GM23338 (cell line): ENCODE measurements at regions not wholly inside any gene's neighbourhood (a gene's known extent, or its start where the extent isn't known, plus 50 kb on each side); places are given as distances from the start of the nearest gene placed in this dataset.

Experiments
- ATAC-seq: fragments of 200-7000 bp; cut with Tn5 transposase; 3 replicates; pipeline ENCODE4 v1.9.1; 2020
- DNase-seq: peaks from one replicate; pipeline ENCODE4 v3.0.0-alpha.2; 2015; ENCODE audit warnings: low spot score
- H2AFZ ChIP-seq: fragments of 200-600 bp; sonication (generic); 2 replicates; pipeline ENCODE4 v1.8.0; 2016; ENCODE audit warnings: antibody characterized with exemption, mild to moderate bottlenecking, moderate library complexity
- H3F3A ChIP-seq: fragments of 200-600 bp; sonication (generic); replicated peaks from 2 replicates; pipeline ENCODE4 v1.8.0; 2017; ENCODE audit warnings: antibody characterized with exemption, mixed run types, low read depth
- H3K27ac ChIP-seq: fragments of 200-600 bp; sonication (generic); 2 replicates; pipeline ENCODE4 v1.6.1; 2016; ENCODE audit warnings: low read depth
- H3K27me3 ChIP-seq: fragments of 200-600 bp; sonication (generic); 2 replicates; pipeline ENCODE4 v1.8.0; 2016; ENCODE audit warnings: mild to moderate bottlenecking, mixed run types, moderate library complexity; ENCODE audit not compliant: insufficient read depth
- H3K36me3 ChIP-seq: fragments of 200-600 bp; sonication (generic); 2 replicates; pipeline ENCODE4 v1.8.0; 2016; ENCODE audit warnings: mild to moderate bottlenecking; ENCODE audit not compliant: insufficient read depth
- H3K4me1 ChIP-seq: fragments of 200-600 bp; sonication (generic); 2 replicates; pipeline ENCODE4 v1.8.0; 2016; ENCODE audit warnings: mild to moderate bottlenecking, moderate library complexity; ENCODE audit not compliant: insufficient read depth
- H3K4me2 ChIP-seq: fragments of 200-600 bp; sonication (generic); 2 replicates; pipeline ENCODE4 v1.7.1; 2017; ENCODE audit warnings: mixed run types
- H3K4me3 ChIP-seq: fragments of 200-600 bp; sonication (generic); 2 replicates; pipeline ENCODE4 v1.6.1; 2016; ENCODE audit warnings: mixed run types
- H3K79me2 ChIP-seq: fragments of 200-600 bp; sonication (generic); replicated peaks from 2 replicates; pipeline ENCODE4 v1.8.0; 2017; ENCODE audit warnings: mild to moderate bottlenecking; ENCODE audit not compliant: insufficient read depth
- H3K9me2 ChIP-seq: fragments of 200-600 bp; sonication (generic); 2 replicates; pipeline ENCODE4 v1.8.0; 2017; ENCODE audit not compliant: insufficient read depth
- H4K20me1 ChIP-seq: fragments of 200-600 bp; sonication (generic); replicated peaks from 2 replicates; pipeline ENCODE4 v1.8.0; 2017; ENCODE audit warnings: mild to moderate bottlenecking; ENCODE audit not compliant: insufficient read depth
- H3K27ac Mint-ChIP-seq: 2 replicates; pipeline ENCODE4 v1.8.0; 2020; ENCODE audit warnings: inconsistent platforms, mild to moderate bottlenecking, moderate library complexity, mixed read lengths
- H3K27me3 Mint-ChIP-seq: 3 replicates; pipeline ENCODE4 v1.8.0; 2022; ENCODE audit warnings: low read depth, mild to moderate bottlenecking, moderate library complexity, mixed read lengths, inconsistent platforms; ENCODE audit not compliant: insufficient read depth, poor library complexity
- H3K36me3 Mint-ChIP-seq: 3 replicates; pipeline ENCODE4 v1.8.0; 2021; ENCODE audit warnings: low read depth, mild to moderate bottlenecking, inconsistent platforms, moderate library complexity, mixed read lengths
- H3K4me1 Mint-ChIP-seq: 3 replicates; pipeline ENCODE4 v1.8.0; 2020; ENCODE audit warnings: mild to moderate bottlenecking, inconsistent platforms, mixed read lengths
- H3K4me3 Mint-ChIP-seq: 3 replicates; pipeline ENCODE4 v1.8.0; 2021; ENCODE audit warnings: moderate library complexity, mild to moderate bottlenecking, inconsistent platforms, mixed read lengths
- H3K9me3 Mint-ChIP-seq: 3 replicates; pipeline ENCODE4 v1.8.0; 2020; ENCODE audit warnings: moderate library complexity, mild to moderate bottlenecking, inconsistent platforms, mixed read lengths
- CREB1 ChIP-seq: fragments of 250-450 bp; sonication (Bioruptor Pico); IDR thresholded peaks from 2 replicates; pipeline ENCODE4 v1.5.0; 2020; ENCODE audit warnings: low read depth, mild to moderate bottlenecking, moderate library complexity
- ETS1 ChIP-seq: IDR thresholded peaks from 2 replicates; pipeline ENCODE4 v1.6.1; 2016; ENCODE audit warnings: antibody characterized with exemption
- EZH2 ChIP-seq: fragments of 200-600 bp; sonication (generic); IDR thresholded peaks from one replicate; pipeline ENCODE4 v1.8.0; 2017; ENCODE audit warnings: antibody characterized with exemption, mild to moderate bottlenecking, low read depth; ENCODE audit not compliant: unreplicated experiment
- EZH2phosphoT487 ChIP-seq: fragments of 200-600 bp; sonication (generic); IDR thresholded peaks from one replicate; pipeline ENCODE4 v1.8.1; 2018; ENCODE audit warnings: antibody characterized with exemption; ENCODE audit not compliant: unreplicated experiment
- JUNB ChIP-seq: IDR thresholded peaks from one replicate; pipeline ENCODE4 v1.6.1; 2016; ENCODE audit warnings: antibody characterized with exemption; ENCODE audit not compliant: unreplicated experiment
- NANOG ChIP-seq: IDR thresholded peaks from 2 replicates; pipeline ENCODE4 v1.6.1; 2016; ENCODE audit warnings: antibody characterized with exemption, borderline replicate concordance
- POLR2AphosphoS5 ChIP-seq: IDR thresholded peaks from 2 replicates; pipeline ENCODE4 v1.6.1; 2016; ENCODE audit warnings: antibody characterized with exemption, low read depth
- REST ChIP-seq: IDR thresholded peaks from one replicate; pipeline ENCODE4 v1.6.1; 2018; ENCODE audit warnings: antibody characterized with exemption; ENCODE audit not compliant: unreplicated experiment
- STAT1 ChIP-seq: IDR thresholded peaks from one replicate; pipeline ENCODE4 v1.6.1; 2016; ENCODE audit warnings: antibody characterized with exemption; ENCODE audit not compliant: unreplicated experiment
- ZNF114 ChIP-seq: fragments of 250-450 bp; sonication (Bioruptor Pico); IDR thresholded peaks from 2 replicates; pipeline ENCODE4 v1.5.0; 2020; ENCODE audit warnings: mild to moderate bottlenecking, moderate library complexity
- ZNF331 ChIP-seq: fragments of 250-450 bp; sonication (Bioruptor Pico); IDR thresholded peaks from 2 replicates; pipeline ENCODE4 v1.5.0; 2020; ENCODE audit warnings: low read depth, mild to moderate bottlenecking, moderate library complexity
- ZNF462 ChIP-seq: fragments of 250-450 bp; sonication (Bioruptor Pico); IDR thresholded peaks from 2 replicates; pipeline ENCODE4 v1.5.0; 2020; ENCODE audit warnings: mild to moderate bottlenecking, moderate library complexity

- Mint-ChIP-seq H3K27ac (no peak overlapping the region), H3K4me1 (peaks cover 3% of the 10 kb centered on the region; the same call in 2 of the 3 replicates), H3K4me3 (no peak overlapping the region), H3K9me3 (no peaks in the 10 kb centered on the region), H3K36me3 (no peaks in the 10 kb centered on the region), H3K27me3 (peaks cover 3% of the 10 kb centered on the region)
- Histone ChIP-seq H3K4me2 (no peak overlapping the region), H3K27me3 (no peaks in the 10 kb centered on the region), H3K4me3 (no peak overlapping the region), H3K36me3 (no peaks in the 10 kb centered on the region), H3K79me2 (no peaks in the 10 kb centered on the region), H3F3A (no peaks in the 10 kb centered on the region), H3K9me2 (no peaks in the 10 kb centered on the region), H4K20me1 (no peaks in the 10 kb centered on the region), H3K27ac (no peak overlapping the region), H3K4me1 (no peaks in the 10 kb centered on the region), H2AFZ (no peak overlapping the region)
- TF ChIP-seq ZNF331 (CRISPR knock-in tag) (no peak), CREB1 (CRISPR knock-in tag) (peak; percentile 84)
- ATAC-seq = no peak
- peak; percentile 11 for DNase-seq
Observed at GRCh38 chr18:54479365-54479764, 111.7 kb upstream of the DYNAP start.

GRCh38 chr18:54480616-54481015 is 110.4 kb upstream of the DYNAP start:
- peak overlapping the region; percentile 87; the same call in 1 of the 2 replicates for H2AFZ ChIP-seq
- H3K4me2 ChIP-seq = no peak overlapping the region
- H3K4me3 ChIP-seq = no peak overlapping the region
- Mint-ChIP-seq H3K9me3 (no peaks in the 10 kb centered on the region), H3K27ac (no peak overlapping the region), H3K36me3 (no peaks in the 10 kb centered on the region), H3K27me3 (peaks cover 3% of the 10 kb centered on the region), H3K4me3 (no peak overlapping the region), H3K4me1 (peaks cover 3% of the 10 kb centered on the region; the same call in 2 of the 3 replicates)
- H3K4me1 ChIP-seq = no peaks in the 10 kb centered on the region
- H3K27ac ChIP-seq = no peak overlapping the region
- no peak for DNase-seq
- no peaks in the 10 kb centered on the region for H3K79me2 ChIP-seq
- no peaks in the 10 kb centered on the region for H3K36me3 ChIP-seq
- H4K20me1 ChIP-seq = no peaks in the 10 kb centered on the region
- H3F3A ChIP-seq = no peaks in the 10 kb centered on the region
- ATAC-seq = peak; percentile 74
- H3K27me3 ChIP-seq = no peaks in the 10 kb centered on the region
- no peaks in the 10 kb centered on the region for H3K9me2 ChIP-seq
- no peak for TF ChIP-seq ZNF331 (CRISPR knock-in tag)
- TF ChIP-seq CREB1 (CRISPR knock-in tag) = no peak
- TF ChIP-seq ETS1 = no peak
- TF ChIP-seq ZNF462 (CRISPR knock-in tag) = no peak
- TF ChIP-seq POLR2AphosphoS5 = no peak
- no peak for TF ChIP-seq EZH2phosphoT487
- no peak for TF ChIP-seq JUNB
- no peak for TF ChIP-seq EZH2
- TF ChIP-seq STAT1 = no peak
- no peak for TF ChIP-seq ZNF114
- TF ChIP-seq NANOG = no peak
- no peak for TF ChIP-seq REST
